Ascending aorta (tissue), 2 donors: ENCODE measurements at regions not wholly inside any gene's neighbourhood (a gene's known extent, or its start where the extent isn't known, plus 50 kb on each side); places are given as distances from the start of the nearest gene placed in this dataset.

Source experiments
- DNase-seq, 2 donors: peaks; one replicate each; pipeline ENCODE4 v3.0.0-alpha.2; 2019; ENCODE audit warnings: low spot score in 2 of 2
- H3K27ac ChIP-seq, 2 donors: fragments of 200-600 bp; sonication (generic); one replicate each; pipeline ENCODE4 v1.5.1; 2016 to 2017; ENCODE audit warnings: mild to moderate bottlenecking in 1 of 2
- H3K27me3 ChIP-seq: fragments of 200-600 bp; sonication (generic); one replicate; pipeline ENCODE4 v1.5.1; 2017
- H3K36me3 ChIP-seq, 2 donors: fragments of 200-600 bp; sonication (generic); one replicate each; pipeline ENCODE4 v1.5.1; 2016
- H3K4me1 ChIP-seq, 2 donors: fragments of 200-600 bp; sonication (generic); one replicate each; pipeline ENCODE4 v1.5.1; 2016 to 2017; ENCODE audit warnings: mild to moderate bottlenecking in 1 of 2
- H3K4me3 ChIP-seq, 2 donors: fragments of 200-600 bp; sonication (generic); one replicate each; pipeline ENCODE4 v1.5.1; 2016 to 2017; ENCODE audit warnings: mild to moderate bottlenecking in 1 of 2
- H3K9me3 ChIP-seq, 2 donors: fragments of 200-600 bp; sonication (generic); one replicate each; pipeline ENCODE4 v1.5.1; 2016
- CTCF ChIP-seq, 3 experiments: fragments of 200-600 bp in 2 of 3; fragments of 450-650 bp in 1 of 3; sonication (generic) in 2 of 3; IDR thresholded peaks; one replicate each; pipeline ENCODE4 v1.5.1; 2016 to 2019; ENCODE audit warnings: antibody characterized with exemption in 3 of 3, mild to moderate bottlenecking in 1 of 3, moderate library complexity in 1 of 3
- intact Hi-C: fragments of 100-400 bp; cut with DNase I; formaldehyde crosslinking; loops from one replicate; pipeline ENCODE4 v1.15.1; 2023

GRCh38 chr5:12119657-12120056 is 215.4 kb upstream of the CTNND2 start:
- TF ChIP-seq CTCF (IDR thresholded peaks at IDR 0.05): no peak
- DNase-seq: no peak
- H3K9me3 ChIP-seq: no peaks in the 10 kb centered on the region
- H3K27ac ChIP-seq: no peak overlapping the region
- intact Hi-C loops: no loop called here
- H3K4me3 ChIP-seq: no peak overlapping the region
- H3K36me3 ChIP-seq: no peaks in the 10 kb centered on the region
- no peaks in the 10 kb centered on the region for H3K27me3 ChIP-seq
- H3K4me1 ChIP-seq: no peaks in the 10 kb centered on the region

- Histone ChIP-seq H3K9me3 (no peaks in the 10 kb centered on the region), H3K4me1 (no peaks in the 10 kb centered on the region), H3K27ac (no peak overlapping the region), H3K4me3 (no peak overlapping the region), H3K27me3 (no peaks in the 10 kb centered on the region), H3K36me3 (no peaks in the 10 kb centered on the region)
- DNase-seq: no peak
- intact Hi-C loops: no loop called here
- no peak for TF ChIP-seq CTCF (IDR thresholded peaks at IDR 0.05)
Measured at GRCh38 chr5:12114075-12114474, 209.8 kb upstream of the CTNND2 start.

GRCh38 chr5:12113062-12113461 is 208.8 kb upstream of the CTNND2 start:
- DNase-seq: no peak
- no peak for TF ChIP-seq CTCF (IDR thresholded peaks at IDR 0.05)
- H3K27me3 ChIP-seq: no peaks in the 10 kb centered on the region
- H3K36me3 ChIP-seq: no peaks in the 10 kb centered on the region
- no peak overlapping the region for H3K4me3 ChIP-seq
- no peak overlapping the region for H3K27ac ChIP-seq
- H3K4me1 ChIP-seq: no peaks in the 10 kb centered on the region
- H3K9me3 ChIP-seq: no peaks in the 10 kb centered on the region
- intact Hi-C loops: no loop called here

GRCh38 chr5:12111261-12111660 is 207.0 kb upstream of the CTNND2 start:
- Histone ChIP-seq H3K4me1 (no peaks in the 10 kb centered on the region), H3K36me3 (no peaks in the 10 kb centered on the region), H3K27me3 (no peaks in the 10 kb centered on the region), H3K9me3 (no peaks in the 10 kb centered on the region), H3K4me3 (no peak overlapping the region), H3K27ac (no peak overlapping the region)
- intact Hi-C loops: no loop called here
- no peak for TF ChIP-seq CTCF (IDR thresholded peaks at IDR 0.05)
- no peak for DNase-seq

GRCh38 chr5:12110629-12111028 is 206.4 kb upstream of the CTNND2 start:
- intact Hi-C loops: no loop called here
- Histone ChIP-seq H3K27me3 (no peaks in the 10 kb centered on the region), H3K27ac (no peak overlapping the region)

More at GRCh38 chr5:12110629-12111028, 206.4 kb upstream of the CTNND2 start:
- DNase-seq: no peak
- no peaks in the 10 kb centered on the region for H3K9me3 ChIP-seq
- H3K4me3 ChIP-seq: no peak overlapping the region
- no peaks in the 10 kb centered on the region for H3K4me1 ChIP-seq
- no peak for TF ChIP-seq CTCF (IDR thresholded peaks at IDR 0.05)
- no peaks in the 10 kb centered on the region for H3K36me3 ChIP-seq
